ENCODE measurements at regions not wholly inside any gene's neighbourhood (a gene's known extent, or its start where the extent isn't known, plus 50 kb on each side); places are given as distances from the start of the nearest gene placed in this dataset.

DNA sequence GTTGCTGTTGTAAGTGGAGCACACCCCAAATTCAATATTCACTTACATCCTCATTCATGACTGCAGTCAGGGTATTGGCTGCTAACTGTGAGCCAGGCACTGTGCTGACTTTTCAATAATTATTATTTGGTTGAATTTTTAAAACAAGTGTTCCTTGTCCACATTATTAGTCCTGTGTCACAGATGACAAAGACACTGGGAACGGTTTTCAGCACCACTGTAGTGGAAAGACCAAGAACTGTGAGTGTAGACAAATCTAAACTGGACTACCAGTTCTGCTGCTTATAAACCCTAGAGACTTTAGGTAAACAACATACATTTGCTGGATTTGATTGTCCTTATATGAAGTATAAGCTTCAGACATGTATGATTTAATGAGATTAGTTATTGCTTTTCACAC lies 197.7 kb upstream of the ROBO2 start:
- Mint-ChIP-seq H3K9me3 (peaks cover 24% of the 10 kb centered on the region), H3K4me3 (no peak overlapping the region), H3K27me3 (ENCODE audit: low read depth) (no peaks in the 10 kb centered on the region), H3K27ac (no peak overlapping the region), H3K36me3 (no peaks in the 10 kb centered on the region), H3K4me1 (no peaks in the 10 kb centered on the region)
- TF ChIP-seq, protein P1, sequence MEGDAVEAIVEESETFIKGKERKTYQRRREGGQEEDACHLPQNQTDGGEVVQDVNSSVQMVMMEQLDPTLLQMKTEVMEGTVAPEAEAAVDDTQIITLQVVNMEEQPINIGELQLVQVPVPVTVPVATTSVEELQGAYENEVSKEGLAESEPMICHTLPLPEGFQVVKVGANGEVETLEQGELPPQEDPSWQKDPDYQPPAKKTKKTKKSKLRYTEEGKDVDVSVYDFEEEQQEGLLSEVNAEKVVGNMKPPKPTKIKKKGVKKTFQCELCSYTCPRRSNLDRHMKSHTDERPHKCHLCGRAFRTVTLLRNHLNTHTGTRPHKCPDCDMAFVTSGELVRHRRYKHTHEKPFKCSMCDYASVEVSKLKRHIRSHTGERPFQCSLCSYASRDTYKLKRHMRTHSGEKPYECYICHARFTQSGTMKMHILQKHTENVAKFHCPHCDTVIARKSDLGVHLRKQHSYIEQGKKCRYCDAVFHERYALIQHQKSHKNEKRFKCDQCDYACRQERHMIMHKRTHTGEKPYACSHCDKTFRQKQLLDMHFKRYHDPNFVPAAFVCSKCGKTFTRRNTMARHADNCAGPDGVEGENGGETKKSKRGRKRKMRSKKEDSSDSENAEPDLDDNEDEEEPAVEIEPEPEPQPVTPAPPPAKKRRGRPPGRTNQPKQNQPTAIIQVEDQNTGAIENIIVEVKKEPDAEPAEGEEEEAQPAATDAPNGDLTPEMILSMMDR (IDR thresholded peaks at IDR 0.05; ENCODE audit: unreplicated experiment): no peak
- no peak for DNase-seq (ENCODE audit: low spot score in 2 of 2, unreplicated experiment in 2 of 2)

DNA sequence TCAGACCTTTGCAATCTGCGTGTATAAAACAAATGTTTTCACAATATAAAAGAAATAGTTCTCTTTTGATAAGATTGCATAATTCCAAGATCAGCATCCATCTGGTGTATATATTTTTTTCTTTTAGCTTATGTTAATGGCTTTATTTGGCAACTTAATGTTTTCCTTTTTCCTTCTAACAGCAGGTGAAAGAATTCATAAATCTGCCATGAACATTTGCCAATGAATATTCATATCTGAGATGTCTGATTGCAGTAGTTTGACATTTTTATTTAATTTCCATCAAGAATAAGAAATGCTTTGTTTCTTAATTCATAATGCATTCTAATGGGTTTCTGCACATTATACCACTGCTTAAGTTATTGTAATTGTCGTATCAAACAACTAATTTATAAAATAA lies 184.4 kb upstream of the ROBO2 start:
- DNase-seq (ENCODE audit: low spot score in 2 of 2, unreplicated experiment in 2 of 2): no peak
- Mint-ChIP-seq H3K4me1 (no peaks in the 10 kb centered on the region), H3K27ac (no peak overlapping the region), H3K9me3 (no peaks in the 10 kb centered on the region), H3K27me3 (ENCODE audit: low read depth) (no peaks in the 10 kb centered on the region), H3K4me3 (no peak overlapping the region), H3K36me3 (no peaks in the 10 kb centered on the region)
- TF ChIP-seq, protein P1 (IDR thresholded peaks at IDR 0.05; ENCODE audit: unreplicated experiment): no peak

DNA sequence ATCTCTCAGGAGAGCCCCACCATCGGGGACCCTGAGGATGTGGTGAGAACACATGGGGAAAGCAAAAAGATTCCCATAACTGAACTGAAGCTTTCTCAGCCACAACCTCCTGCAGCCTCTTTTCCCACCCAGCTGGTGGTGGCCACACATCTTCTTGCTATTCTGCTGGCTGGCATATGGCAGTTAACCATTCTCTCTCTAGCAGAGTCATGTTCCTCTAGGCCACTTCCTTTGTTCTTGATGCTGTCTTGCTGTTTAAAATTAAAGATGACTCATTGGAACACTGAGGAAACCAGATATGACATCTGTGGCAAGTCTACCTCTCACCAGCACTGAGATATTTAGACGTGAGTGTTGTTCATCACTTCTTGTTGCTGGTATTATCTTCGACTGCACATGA lies 180.3 kb upstream of the ROBO2 start:
- Mint-ChIP-seq H3K27me3 (ENCODE audit: low read depth) (peaks cover 1% of the 10 kb centered on the region), H3K4me1 (no peaks in the 10 kb centered on the region), H3K9me3 (no peaks in the 10 kb centered on the region), H3K27ac (no peak overlapping the region), H3K4me3 (no peak overlapping the region), H3K36me3 (no peaks in the 10 kb centered on the region)
- TF ChIP-seq, protein P1 (IDR thresholded peaks at IDR 0.05; ENCODE audit: unreplicated experiment): no peak
- DNase-seq (ENCODE audit: low spot score in 2 of 2, unreplicated experiment in 2 of 2): no peak

DNA sequence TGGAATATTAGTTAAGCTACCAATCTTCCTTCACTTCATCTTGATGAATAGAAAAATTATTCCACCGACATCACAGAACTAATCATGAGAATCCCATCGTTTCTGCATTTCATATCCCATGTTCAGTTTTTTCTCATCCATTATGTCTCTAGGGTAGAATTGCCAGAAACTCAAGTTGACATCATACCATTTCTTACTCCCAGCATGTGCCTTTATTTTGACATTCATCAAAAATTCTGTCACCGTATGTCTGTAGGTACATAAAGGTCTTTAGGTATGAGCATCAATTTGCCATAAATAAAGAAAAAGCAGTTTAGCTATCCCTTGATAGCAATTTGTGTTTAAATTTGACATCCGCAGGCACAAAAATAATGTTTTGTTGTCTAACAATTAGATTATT lies 175.5 kb upstream of the ROBO2 start:
- Mint-ChIP-seq H3K4me1 (no peaks in the 10 kb centered on the region), H3K9me3 (no peaks in the 10 kb centered on the region), H3K27me3 (ENCODE audit: low read depth) (peaks cover 1% of the 10 kb centered on the region), H3K4me3 (no peak overlapping the region), H3K27ac (no peak overlapping the region), H3K36me3 (no peaks in the 10 kb centered on the region)
- no peak for DNase-seq (ENCODE audit: low spot score in 2 of 2, unreplicated experiment in 2 of 2)
- TF ChIP-seq, protein P1 (IDR thresholded peaks at IDR 0.05; ENCODE audit: unreplicated experiment): no peak

DNA sequence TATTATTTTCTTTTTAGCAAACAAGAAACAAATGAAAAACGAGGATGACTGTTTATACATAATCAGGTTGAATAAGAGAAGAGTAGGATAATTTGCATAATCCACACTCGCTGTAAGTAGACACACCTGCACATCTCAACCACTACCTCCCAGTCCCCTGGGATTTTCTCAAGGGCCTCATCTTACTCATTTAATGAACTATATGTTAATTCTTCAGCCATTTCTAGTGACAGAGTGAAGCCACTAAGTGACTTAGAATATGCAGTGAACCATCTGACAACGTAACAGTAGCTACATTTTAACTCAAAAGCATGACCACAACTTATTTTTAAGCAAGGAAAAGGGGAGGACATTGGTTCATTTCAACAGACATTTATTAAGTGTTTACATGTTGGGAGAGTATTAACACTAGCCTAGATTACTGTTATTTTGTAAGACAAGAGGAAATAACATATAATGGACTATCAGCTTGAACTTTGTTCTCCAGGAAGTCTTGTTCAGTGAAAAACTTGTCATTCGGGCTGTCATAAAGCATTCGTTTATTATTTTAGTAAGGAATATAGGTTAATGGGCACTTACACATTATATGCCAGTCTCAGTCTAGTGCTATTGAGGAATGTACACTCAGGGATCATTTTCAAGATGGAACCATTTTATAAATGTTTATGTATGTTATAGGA lies 173.0 kb upstream of the ROBO2 start:
- H3K27me3 Mint-ChIP-seq (ENCODE audit: low read depth): peaks cover under 1% of the 10 kb centered on the region
- no peaks in the 10 kb centered on the region for H3K36me3 Mint-ChIP-seq
- no peak overlapping the region for H3K4me3 Mint-ChIP-seq
- no peaks in the 10 kb centered on the region for H3K9me3 Mint-ChIP-seq
- no peak overlapping the region for H3K27ac Mint-ChIP-seq
- H3K4me1 Mint-ChIP-seq: peaks cover 2% of the 10 kb centered on the region
- TF ChIP-seq, protein P1 (IDR thresholded peaks at IDR 0.05; ENCODE audit: unreplicated experiment): no peak
- no peak for DNase-seq (ENCODE audit: low spot score in 2 of 2, unreplicated experiment in 2 of 2)
